ENCODE measurements at regions not wholly inside any gene's neighbourhood (a gene's known extent, or its start where the extent isn't known, plus 50 kb on each side); places are given as distances from the start of the nearest gene placed in this dataset.

DNA sequence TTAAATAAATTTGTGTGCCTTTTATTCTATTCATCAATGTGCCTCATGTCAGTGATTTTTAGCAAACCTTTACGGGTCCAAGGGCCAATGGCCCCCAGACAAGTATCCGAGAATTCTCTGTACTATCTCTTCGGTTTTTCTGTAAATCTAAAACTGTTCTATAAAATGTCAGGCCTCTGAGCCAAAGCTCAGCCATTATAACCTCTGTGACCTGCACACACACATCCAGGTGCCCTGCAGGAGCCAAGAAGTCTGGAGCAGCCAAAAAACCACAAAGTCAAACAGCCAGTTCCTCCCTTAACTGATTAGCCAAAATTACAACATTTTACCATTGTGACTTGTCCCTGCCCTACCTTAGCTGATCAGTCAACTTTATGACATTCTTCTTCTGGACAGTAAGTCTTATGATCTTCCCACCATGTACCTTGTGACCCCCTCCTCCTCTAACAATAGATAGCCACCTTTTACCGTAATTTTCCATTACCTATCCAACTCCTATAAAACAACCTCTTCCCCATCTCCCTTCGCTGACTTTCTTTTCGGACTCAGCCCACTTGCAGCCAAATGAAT is 363.8 kb downstream of the SEMA3D start:
- TF ChIP-seq CHD2 (IDR thresholded peaks at IDR 0.05; ENCODE audit: low read length, partially characterized antibody) = no peak
- no peak for TF ChIP-seq SIN3A (IDR thresholded peaks at IDR 0.05; ENCODE audit: borderline replicate concordance, low read depth, low read length)
- TF ChIP-seq, protein P1, sequence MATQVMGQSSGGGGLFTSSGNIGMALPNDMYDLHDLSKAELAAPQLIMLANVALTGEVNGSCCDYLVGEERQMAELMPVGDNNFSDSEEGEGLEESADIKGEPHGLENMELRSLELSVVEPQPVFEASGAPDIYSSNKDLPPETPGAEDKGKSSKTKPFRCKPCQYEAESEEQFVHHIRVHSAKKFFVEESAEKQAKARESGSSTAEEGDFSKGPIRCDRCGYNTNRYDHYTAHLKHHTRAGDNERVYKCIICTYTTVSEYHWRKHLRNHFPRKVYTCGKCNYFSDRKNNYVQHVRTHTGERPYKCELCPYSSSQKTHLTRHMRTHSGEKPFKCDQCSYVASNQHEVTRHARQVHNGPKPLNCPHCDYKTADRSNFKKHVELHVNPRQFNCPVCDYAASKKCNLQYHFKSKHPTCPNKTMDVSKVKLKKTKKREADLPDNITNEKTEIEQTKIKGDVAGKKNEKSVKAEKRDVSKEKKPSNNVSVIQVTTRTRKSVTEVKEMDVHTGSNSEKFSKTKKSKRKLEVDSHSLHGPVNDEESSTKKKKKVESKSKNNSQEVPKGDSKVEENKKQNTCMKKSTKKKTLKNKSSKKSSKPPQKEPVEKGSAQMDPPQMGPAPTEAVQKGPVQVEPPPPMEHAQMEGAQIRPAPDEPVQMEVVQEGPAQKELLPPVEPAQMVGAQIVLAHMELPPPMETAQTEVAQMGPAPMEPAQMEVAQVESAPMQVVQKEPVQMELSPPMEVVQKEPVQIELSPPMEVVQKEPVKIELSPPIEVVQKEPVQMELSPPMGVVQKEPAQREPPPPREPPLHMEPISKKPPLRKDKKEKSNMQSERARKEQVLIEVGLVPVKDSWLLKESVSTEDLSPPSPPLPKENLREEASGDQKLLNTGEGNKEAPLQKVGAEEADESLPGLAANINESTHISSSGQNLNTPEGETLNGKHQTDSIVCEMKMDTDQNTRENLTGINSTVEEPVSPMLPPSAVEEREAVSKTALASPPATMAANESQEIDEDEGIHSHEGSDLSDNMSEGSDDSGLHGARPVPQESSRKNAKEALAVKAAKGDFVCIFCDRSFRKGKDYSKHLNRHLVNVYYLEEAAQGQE (IDR thresholded peaks at IDR 0.05; ENCODE audit: low read depth, low read length) = no peak
